DOHH2 (cell line): ENCODE measurements at regions not wholly inside any gene's neighbourhood (a gene's known extent, or its start where the extent isn't known, plus 50 kb on each side); places are given as distances from the start of the nearest gene placed in this dataset.

Source experiments
- H3F3A ChIP-seq: fragments of 200-600 bp; sonication (generic), shearing (Covaris generic); 2 replicates; pipeline ENCODE4 v1.6.0; 2016; ENCODE audit warnings: antibody characterized with exemption, mild to moderate bottlenecking; ENCODE audit not compliant: control insufficient read depth, insufficient read depth
- H3K27ac ChIP-seq: fragments of 200-600 bp; sonication (generic); 2 replicates; pipeline ENCODE4 v1.5.1; 2014; ENCODE audit warnings: low read depth, mild to moderate bottlenecking, low read length, moderate library complexity
- H3K27me3 ChIP-seq: fragments of 200-600 bp; sonication (generic); 2 replicates; pipeline ENCODE4 v1.6.1; 2014; ENCODE audit warnings: mild to moderate bottlenecking, low read length, mixed read lengths; ENCODE audit not compliant: control insufficient read depth
- H3K36me3 ChIP-seq: fragments of 200-600 bp; sonication (generic); 2 replicates; pipeline ENCODE4 v1.6.1; 2014; ENCODE audit warnings: mild to moderate bottlenecking, low read length, moderate library complexity, mixed read lengths; ENCODE audit not compliant: control insufficient read depth
- H3K4me1 ChIP-seq: fragments of 200-600 bp; sonication (generic); 2 replicates; pipeline ENCODE4 v1.6.1; 2014; ENCODE audit warnings: mild to moderate bottlenecking, low read length, mixed read lengths; ENCODE audit not compliant: control insufficient read depth
- H3K4me2 ChIP-seq: fragments of 200-600 bp; sonication (generic); 2 replicates; pipeline ENCODE4 v1.6.0; 2014; ENCODE audit warnings: mild to moderate bottlenecking, low read length, moderate library complexity
- H3K4me3 ChIP-seq: fragments of 200-600 bp; sonication (generic); 2 replicates; pipeline ENCODE4 v1.5.1; 2014; ENCODE audit warnings: mild to moderate bottlenecking, low read length, mixed read lengths
- H3K79me2 ChIP-seq: fragments of 200-600 bp; sonication (generic); 2 replicates; pipeline ENCODE4 v1.6.1; 2014; ENCODE audit warnings: mild to moderate bottlenecking, low read length, mixed read lengths; ENCODE audit not compliant: control insufficient read depth
- H3K9me2 ChIP-seq: fragments of 200-600 bp; sonication (generic); replicated peaks from 2 replicates; pipeline ENCODE4 v1.6.1; 2014; ENCODE audit warnings: mild to moderate bottlenecking, low read length, mixed read lengths; ENCODE audit not compliant: control insufficient read depth
- H3K9me3 ChIP-seq: fragments of 200-600 bp; sonication (generic); 2 replicates; pipeline ENCODE4 v1.6.1; 2014; ENCODE audit warnings: antibody characterized with exemption, low read length, mixed read lengths; ENCODE audit not compliant: control insufficient read depth, insufficient read depth
- H4K20me1 ChIP-seq: fragments of 200-600 bp; sonication (generic); 2 replicates; pipeline ENCODE4 v1.6.0; 2014; ENCODE audit warnings: low read depth, mild to moderate bottlenecking, antibody characterized with exemption, low read length, moderate library complexity; ENCODE audit not compliant: control insufficient read depth, insufficient read depth
- CTCF ChIP-seq: fragments of 200-600 bp; sonication (generic); IDR thresholded peaks from one replicate; pipeline ENCODE4 v1.5.1; 2014; ENCODE audit warnings: antibody characterized with exemption, mild to moderate bottlenecking, low read depth, low read length; ENCODE audit not compliant: poor library complexity, severe bottlenecking
- EZH2phosphoT487 ChIP-seq: fragments of 200-600 bp; sonication (generic); IDR thresholded peaks from 2 replicates; pipeline ENCODE4 v1.6.1; 2017; ENCODE audit warnings: borderline replicate concordance, mild to moderate bottlenecking, antibody characterized with exemption, low read length, moderate library complexity, mixed read lengths

DNA sequence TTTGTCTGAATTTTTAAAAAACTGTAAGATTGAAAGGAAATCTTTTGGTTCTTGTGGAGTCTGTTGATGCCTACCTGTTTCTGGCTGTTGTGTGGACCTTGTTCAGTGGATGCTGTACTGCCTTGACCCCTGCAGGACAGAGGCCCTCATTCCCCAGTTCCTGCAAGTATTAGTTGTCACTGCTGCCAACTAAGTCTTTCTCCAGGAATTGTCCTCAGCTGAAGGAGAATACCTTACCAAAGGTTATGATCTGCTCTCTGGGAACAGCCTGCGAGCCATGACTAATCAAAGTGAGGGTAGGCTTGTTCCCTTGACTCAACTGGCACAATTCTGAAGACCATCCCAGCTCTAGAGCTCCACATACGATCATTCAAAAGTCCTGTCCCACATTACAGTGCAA lies 145.3 kb upstream of the FST start:
- Histone ChIP-seq H3K9me3 (no peaks in the 10 kb centered on the region), H3K9me2 (no peaks in the 10 kb centered on the region), H3K4me1 (no peaks in the 10 kb centered on the region), H3K27me3 (no peaks in the 10 kb centered on the region), H3K36me3 (no peaks in the 10 kb centered on the region), H3K27ac (no peak overlapping the region), H3K4me2 (no peak overlapping the region), H3K79me2 (no peaks in the 10 kb centered on the region), H4K20me1 (no peaks in the 10 kb centered on the region), H3K4me3 (no peak overlapping the region), H3F3A (no peaks in the 10 kb centered on the region)
- TF ChIP-seq EZH2phosphoT487 (no peak), CTCF (no peak)

GRCh38 chr5:53337827-53338226 lies 142.6 kb upstream of the FST start:
- no peak overlapping the region for H3K4me3 ChIP-seq
- H4K20me1 ChIP-seq: no peaks in the 10 kb centered on the region
- H3K9me3 ChIP-seq: no peaks in the 10 kb centered on the region
- H3K27ac ChIP-seq: no peak overlapping the region
- no peaks in the 10 kb centered on the region for H3K79me2 ChIP-seq
- H3K36me3 ChIP-seq: no peaks in the 10 kb centered on the region
- H3K27me3 ChIP-seq: no peaks in the 10 kb centered on the region
- H3F3A ChIP-seq: no peaks in the 10 kb centered on the region
- H3K9me2 ChIP-seq: no peaks in the 10 kb centered on the region
- H3K4me1 ChIP-seq: no peaks in the 10 kb centered on the region
- no peak for TF ChIP-seq EZH2phosphoT487
- TF ChIP-seq CTCF: no peak
- no peak overlapping the region for H3K4me2 ChIP-seq

DNA sequence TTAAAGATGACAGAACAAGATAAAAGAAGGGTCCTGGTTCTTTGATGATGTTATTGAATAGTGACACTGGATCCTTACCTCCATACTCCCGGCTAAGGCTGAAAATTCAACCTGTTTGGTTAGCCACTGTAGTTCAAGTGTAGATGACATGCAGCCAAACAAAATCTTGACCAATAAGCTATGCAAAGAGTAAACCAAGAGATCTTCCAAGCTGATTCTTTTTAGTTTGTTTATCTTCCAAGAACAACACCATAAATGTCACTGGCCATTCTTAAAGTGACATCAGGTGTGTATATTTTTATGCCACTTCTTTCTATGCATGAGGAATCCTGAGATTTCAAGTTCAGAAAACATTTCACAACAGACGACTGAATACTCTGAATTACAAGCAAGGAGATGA lies 141.5 kb upstream of the FST start:
- Histone ChIP-seq H3K27ac (no peak overlapping the region), H3K4me2 (no peak overlapping the region), H3K9me2 (no peaks in the 10 kb centered on the region), H3K4me3 (no peak overlapping the region), H3K36me3 (no peaks in the 10 kb centered on the region), H3K27me3 (no peaks in the 10 kb centered on the region), H3K9me3 (no peaks in the 10 kb centered on the region), H3K79me2 (no peaks in the 10 kb centered on the region), H3K4me1 (no peaks in the 10 kb centered on the region), H3F3A (no peaks in the 10 kb centered on the region), H4K20me1 (no peaks in the 10 kb centered on the region)
- no peak for TF ChIP-seq CTCF
- TF ChIP-seq EZH2phosphoT487: no peak

- Histone ChIP-seq H3K4me3 (no peak overlapping the region), H4K20me1 (no peaks in the 10 kb centered on the region), H3K79me2 (no peaks in the 10 kb centered on the region), H3K36me3 (no peaks in the 10 kb centered on the region), H3K4me1 (no peaks in the 10 kb centered on the region), H3K9me2 (no peaks in the 10 kb centered on the region), H3K27me3 (no peaks in the 10 kb centered on the region), H3F3A (no peaks in the 10 kb centered on the region), H3K4me2 (no peak overlapping the region), H3K27ac (no peak overlapping the region), H3K9me3 (no peaks in the 10 kb centered on the region)
- TF ChIP-seq CTCF (no peak), EZH2phosphoT487 (no peak)
These were observed 140.4 kb upstream of the FST start for GRCh38 chr5:53339962-53340540.
